Keratinocyte (primary cell): ENCODE measurements at regions not wholly inside any gene's neighbourhood (a gene's known extent, or its start where the extent isn't known, plus 50 kb on each side); places are given as distances from the start of the nearest gene placed in this dataset.

Experiments
- DNase-seq: peaks from one replicate; pipeline ENCODE4 v3.0.0-alpha.2; 2011; ENCODE audit warnings: low read depth, missing footprints, low spot score
- FAIRE-seq: peaks from 2 replicates; lab custom pipeline; 2011; peaks lifted over from hg19 to GRCh38; lab: Jason Lieb, UNC
- H2AFZ ChIP-seq: 2 replicates; pipeline ENCODE4 v1.6.0; 2012; ENCODE audit warnings: low read length, control low read depth, inconsistent platforms; ENCODE audit not compliant: control insufficient read depth
- H3K27ac ChIP-seq: 2 replicates; pipeline ENCODE4 v1.5.1; 2011; ENCODE audit warnings: low read length; ENCODE audit not compliant: control insufficient read depth, insufficient read depth
- H3K27me3 ChIP-seq: 3 replicates; pipeline ENCODE4 v1.6.0; 2011; ENCODE audit warnings: low read length; ENCODE audit not compliant: control insufficient read depth, insufficient read depth; ENCODE audit errors: extremely low read depth
- H3K36me3 ChIP-seq, 2 experiments: 2 replicates in 1 of 2; 3 replicates in 1 of 2; pipeline ENCODE4 v1.5.1; 2011; ENCODE audit warnings: low read length in 2 of 2, mild to moderate bottlenecking in 1 of 2; ENCODE audit not compliant: control insufficient read depth in 2 of 2, insufficient read depth in 2 of 2; ENCODE audit errors: extremely low read depth in 1 of 2
- H3K4me1 ChIP-seq: 3 replicates; pipeline ENCODE4 v1.5.1; 2011; ENCODE audit warnings: low read length; ENCODE audit not compliant: control insufficient read depth, insufficient read depth; ENCODE audit errors: extremely low read depth
- H3K4me2 ChIP-seq: 3 replicates; pipeline ENCODE4 v1.6.0; 2011; ENCODE audit warnings: low read depth, low read length; ENCODE audit not compliant: control insufficient read depth, insufficient read depth; ENCODE audit errors: extremely low read depth
- H3K4me3 ChIP-seq, 3 experiments: fragments of 200-600 bp in 1 of 3; sonication (generic) in 1 of 3; 2 replicates in 2 of 3; 3 replicates in 1 of 3; pipeline ENCODE4 v1.5.1; 2011 to 2016; ENCODE audit warnings: low read length in 3 of 3, mild to moderate bottlenecking in 3 of 3, control low read depth in 2 of 3, inconsistent platforms in 1 of 3, low read depth in 1 of 3, mixed read lengths in 1 of 3, mixed run types in 1 of 3, moderate library complexity in 1 of 3; ENCODE audit not compliant: control insufficient read depth in 2 of 3, insufficient read depth in 2 of 3; ENCODE audit errors: extremely low read depth in 1 of 3
- H3K79me2 ChIP-seq: 2 replicates; pipeline ENCODE4 v1.6.0; 2012; ENCODE audit warnings: low read length; ENCODE audit not compliant: control insufficient read depth, insufficient read depth
- H3K9ac ChIP-seq: 3 replicates; pipeline ENCODE4 v1.6.0; 2011; ENCODE audit warnings: low read length; ENCODE audit not compliant: control insufficient read depth, insufficient read depth; ENCODE audit errors: extremely low read depth
- H3K9me1 ChIP-seq: 3 replicates; pipeline ENCODE4 v1.6.0; 2011; ENCODE audit warnings: low read length; ENCODE audit not compliant: control insufficient read depth, insufficient read depth; ENCODE audit errors: extremely low read depth
- H3K9me3 ChIP-seq: 2 replicates; pipeline ENCODE4 v1.5.1; 2012; ENCODE audit warnings: low read depth, low read length; ENCODE audit not compliant: control insufficient read depth
- H4K20me1 ChIP-seq: 3 replicates; pipeline ENCODE4 v1.6.0; 2011; ENCODE audit warnings: low read length; ENCODE audit not compliant: control insufficient read depth, insufficient read depth; ENCODE audit errors: extremely low read depth
- EZH2 ChIP-seq: IDR thresholded peaks from one replicate; pipeline ENCODE4 v1.6.1; 2012; ENCODE audit warnings: inconsistent platforms, mild to moderate bottlenecking, low read length, moderate library complexity
- dilution Hi-C: fragments of 300-500 bp; cut with MboI; formaldehyde crosslinking; loops from one replicate; pipeline ENCODE4 v1.7.0; 2020; ENCODE audit warnings: low sequenced_read_pairs; ENCODE audit not compliant: extremely low pct_ligation_motif_present
- TF ChIP-seq, protein P1 (sequence below), 3 experiments: IDR thresholded peaks in 1 of 3; conservative IDR thresholded peaks in 1 of 3; optimal IDR thresholded peaks in 1 of 3; 2 replicates in 2 of 3; 3 replicates in 1 of 3; pipeline versions ENCODE3 to v1.5.1; 2011; ENCODE audit warnings: low read length in 3 of 3, mild to moderate bottlenecking in 3 of 3, moderate library complexity in 2 of 3, control low read depth in 1 of 3, inconsistent platforms in 1 of 3; ENCODE audit not compliant: insufficient read depth in 2 of 3; ENCODE audit errors: extremely low read depth in 1 of 3

DNA sequence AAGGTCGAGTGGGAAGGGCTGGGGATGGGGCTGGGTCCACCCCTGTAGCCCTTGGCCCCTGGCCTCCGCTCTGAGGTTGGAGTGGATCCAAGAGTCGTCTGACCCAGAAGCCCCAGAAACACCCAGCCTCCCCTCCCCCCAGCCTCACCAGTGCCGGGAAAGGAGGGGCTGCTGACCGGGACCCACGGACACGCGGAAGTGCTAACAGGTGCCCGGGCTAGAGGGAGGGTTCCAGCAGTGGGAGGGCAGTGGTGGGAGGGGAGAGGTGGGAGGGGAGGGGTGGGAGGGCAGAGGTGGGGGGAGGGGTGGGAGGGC is 131.8 kb upstream of the NKX1-1 start:
- Histone ChIP-seq H2AFZ (no peak overlapping the region), H3K9ac (no peak overlapping the region), H3K4me2 (no peak overlapping the region), H3K4me3 (no peak overlapping the region), H3K27ac (no peak overlapping the region), H4K20me1 (no peaks in the 10 kb centered on the region), H3K9me3 (no peaks in the 10 kb centered on the region), H3K79me2 (no peaks in the 10 kb centered on the region), H3K9me1 (no peaks in the 10 kb centered on the region), H3K36me3 (no peaks in the 10 kb centered on the region), H3K4me1 (no peaks in the 10 kb centered on the region), H3K27me3 (peaks cover 24% of the 10 kb centered on the region)
- DNase-seq = no peak
- no peak for TF ChIP-seq EZH2
- TF ChIP-seq, protein P1, sequence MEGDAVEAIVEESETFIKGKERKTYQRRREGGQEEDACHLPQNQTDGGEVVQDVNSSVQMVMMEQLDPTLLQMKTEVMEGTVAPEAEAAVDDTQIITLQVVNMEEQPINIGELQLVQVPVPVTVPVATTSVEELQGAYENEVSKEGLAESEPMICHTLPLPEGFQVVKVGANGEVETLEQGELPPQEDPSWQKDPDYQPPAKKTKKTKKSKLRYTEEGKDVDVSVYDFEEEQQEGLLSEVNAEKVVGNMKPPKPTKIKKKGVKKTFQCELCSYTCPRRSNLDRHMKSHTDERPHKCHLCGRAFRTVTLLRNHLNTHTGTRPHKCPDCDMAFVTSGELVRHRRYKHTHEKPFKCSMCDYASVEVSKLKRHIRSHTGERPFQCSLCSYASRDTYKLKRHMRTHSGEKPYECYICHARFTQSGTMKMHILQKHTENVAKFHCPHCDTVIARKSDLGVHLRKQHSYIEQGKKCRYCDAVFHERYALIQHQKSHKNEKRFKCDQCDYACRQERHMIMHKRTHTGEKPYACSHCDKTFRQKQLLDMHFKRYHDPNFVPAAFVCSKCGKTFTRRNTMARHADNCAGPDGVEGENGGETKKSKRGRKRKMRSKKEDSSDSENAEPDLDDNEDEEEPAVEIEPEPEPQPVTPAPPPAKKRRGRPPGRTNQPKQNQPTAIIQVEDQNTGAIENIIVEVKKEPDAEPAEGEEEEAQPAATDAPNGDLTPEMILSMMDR (optimal IDR thresholded peaks at IDR 0.05 in 1 of 3, IDR thresholded peaks at IDR 0.05 in 1 of 3, conservative IDR thresholded peaks at IDR 0.05 in 1 of 3; ENCODE audit: extremely low read depth in 1 of 3, insufficient read depth in 2 of 3, low read length in 3 of 3) = no peak
- dilution Hi-C loops = no loop called here
- no peak for FAIRE-seq

DNA sequence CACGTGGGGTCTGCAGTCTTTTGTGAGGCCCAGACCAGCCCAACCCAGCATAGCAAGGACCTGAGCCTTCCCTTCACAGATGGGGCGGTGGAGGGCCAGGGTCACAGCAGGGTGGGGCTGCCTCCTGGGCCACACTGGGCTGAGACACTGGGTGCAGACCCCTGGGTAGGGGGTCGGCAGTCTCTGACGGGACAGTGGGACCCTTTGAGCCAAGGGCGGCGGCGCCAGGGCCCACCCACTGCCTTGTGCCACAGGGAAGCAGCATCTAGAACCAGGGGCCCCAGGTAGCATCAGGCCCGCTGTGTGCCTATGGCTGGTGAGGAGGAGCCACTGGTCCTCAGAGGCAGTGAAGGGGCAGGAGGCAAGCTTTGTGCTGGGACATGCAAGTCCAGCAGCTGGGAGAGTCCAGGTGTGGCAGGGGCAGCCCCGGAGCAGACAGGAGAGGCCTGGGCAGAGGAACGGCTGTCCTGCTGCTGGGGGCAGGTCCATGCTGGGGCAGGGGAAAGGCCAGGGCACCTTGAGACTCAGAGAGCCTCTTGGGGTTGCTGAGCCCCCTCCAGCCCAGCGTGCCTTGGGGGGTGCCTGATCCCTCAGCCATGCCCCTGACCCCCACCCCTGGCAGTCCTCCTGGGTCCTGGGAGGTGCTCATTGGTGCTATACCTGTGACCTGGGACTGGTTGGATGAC is 131.3 kb upstream of the NKX1-1 start:
- TF ChIP-seq EZH2 = no peak
- TF ChIP-seq, protein P1 (optimal IDR thresholded peaks at IDR 0.05 in 1 of 3, IDR thresholded peaks at IDR 0.05 in 1 of 3, conservative IDR thresholded peaks at IDR 0.05 in 1 of 3; ENCODE audit: extremely low read depth in 1 of 3, insufficient read depth in 2 of 3, low read length in 3 of 3) = no peak
- DNase-seq (no peak), FAIRE-seq (no peak)
- no peak overlapping the region for H2AFZ ChIP-seq
- H3K27ac ChIP-seq = no peak overlapping the region
- H3K4me1 ChIP-seq = no peaks in the 10 kb centered on the region
- no peaks in the 10 kb centered on the region for H3K79me2 ChIP-seq
- H3K4me2 ChIP-seq = no peak overlapping the region
- no peak overlapping the region for H3K4me3 ChIP-seq
- H3K9ac ChIP-seq = no peak overlapping the region
- H3K9me3 ChIP-seq = no peaks in the 10 kb centered on the region
- H3K36me3 ChIP-seq = no peaks in the 10 kb centered on the region
- no peaks in the 10 kb centered on the region for H3K9me1 ChIP-seq
- dilution Hi-C loops = no loop called here
- H4K20me1 ChIP-seq = no peaks in the 10 kb centered on the region
- H3K27me3 ChIP-seq = peaks cover 28% of the 10 kb centered on the region
